Peyer's patch (tissue), 4 donors: ENCODE measurements at regions not wholly inside any gene's neighbourhood (a gene's known extent, or its start where the extent isn't known, plus 50 kb on each side); places are given as distances from the start of the nearest gene placed in this dataset.

Experiments used
- POLR2A ChIP-seq, 2 donors: fragments of 450-650 bp; IDR thresholded peaks; one replicate each; pipeline ENCODE4 v1.5.1; 2017; ENCODE audit warnings: antibody characterized with exemption in 2 of 2, mild to moderate bottlenecking in 2 of 2, moderate library complexity in 2 of 2
- TF ChIP-seq, protein P1 (sequence below), 6 experiments: fragments of 450-650 bp in 4 of 6; fragments of 200-600 bp in 2 of 6; sonication (generic) in 1 of 6; IDR thresholded peaks; one replicate each; pipeline ENCODE4 v1.5.1; 2017 to 2019; ENCODE audit warnings: antibody characterized with exemption in 6 of 6, mild to moderate bottlenecking in 3 of 6, moderate library complexity in 1 of 6

DNA sequence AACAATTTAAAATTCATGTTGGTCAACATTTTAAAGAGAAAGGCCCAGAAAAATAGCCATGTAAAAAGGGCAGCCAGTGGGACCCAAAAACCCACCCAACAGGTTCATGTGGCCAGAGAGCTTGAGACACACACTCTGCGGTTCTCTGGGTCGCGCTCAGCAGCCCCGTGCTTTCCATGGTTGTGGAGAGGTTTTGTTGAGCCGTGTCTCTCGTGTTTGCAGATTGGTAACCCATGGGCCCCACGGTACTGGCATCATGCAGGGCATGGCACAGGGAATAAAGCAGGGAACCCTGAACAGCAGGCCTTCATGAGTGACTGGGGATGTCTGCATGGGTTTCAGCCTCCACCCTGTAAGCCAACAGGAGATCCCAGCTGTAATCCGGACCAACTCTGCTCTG lies 127.7 kb upstream of the CST7 start:
- TF ChIP-seq, protein P1, sequence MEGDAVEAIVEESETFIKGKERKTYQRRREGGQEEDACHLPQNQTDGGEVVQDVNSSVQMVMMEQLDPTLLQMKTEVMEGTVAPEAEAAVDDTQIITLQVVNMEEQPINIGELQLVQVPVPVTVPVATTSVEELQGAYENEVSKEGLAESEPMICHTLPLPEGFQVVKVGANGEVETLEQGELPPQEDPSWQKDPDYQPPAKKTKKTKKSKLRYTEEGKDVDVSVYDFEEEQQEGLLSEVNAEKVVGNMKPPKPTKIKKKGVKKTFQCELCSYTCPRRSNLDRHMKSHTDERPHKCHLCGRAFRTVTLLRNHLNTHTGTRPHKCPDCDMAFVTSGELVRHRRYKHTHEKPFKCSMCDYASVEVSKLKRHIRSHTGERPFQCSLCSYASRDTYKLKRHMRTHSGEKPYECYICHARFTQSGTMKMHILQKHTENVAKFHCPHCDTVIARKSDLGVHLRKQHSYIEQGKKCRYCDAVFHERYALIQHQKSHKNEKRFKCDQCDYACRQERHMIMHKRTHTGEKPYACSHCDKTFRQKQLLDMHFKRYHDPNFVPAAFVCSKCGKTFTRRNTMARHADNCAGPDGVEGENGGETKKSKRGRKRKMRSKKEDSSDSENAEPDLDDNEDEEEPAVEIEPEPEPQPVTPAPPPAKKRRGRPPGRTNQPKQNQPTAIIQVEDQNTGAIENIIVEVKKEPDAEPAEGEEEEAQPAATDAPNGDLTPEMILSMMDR (IDR thresholded peaks at IDR 0.05), result no peak
- TF ChIP-seq POLR2A (IDR thresholded peaks at IDR 0.05), result no peak
